ENCODE measurements at regions not wholly inside any gene's neighbourhood (a gene's known extent, or its start where the extent isn't known, plus 50 kb on each side); places are given as distances from the start of the nearest gene placed in this dataset.

DNA sequence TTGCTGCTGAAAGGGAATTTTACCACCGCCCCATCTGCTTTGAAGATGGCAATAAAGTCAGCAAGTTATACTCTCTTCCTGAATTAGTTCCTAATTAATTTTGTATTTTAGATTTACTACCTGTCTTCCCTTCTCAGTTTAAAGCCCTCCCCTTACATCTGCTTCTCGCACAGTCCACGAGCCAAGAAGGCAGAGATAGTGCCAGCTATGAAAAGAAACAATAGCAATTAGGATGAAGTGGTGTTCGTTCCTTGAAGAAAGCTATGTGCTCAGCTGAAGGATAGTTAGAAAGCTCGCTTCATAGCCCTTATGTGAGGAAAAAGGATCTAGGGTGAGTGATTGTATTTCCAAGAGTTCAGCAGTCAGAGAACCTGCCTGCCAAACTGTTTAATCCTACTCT lies 1678.8 kb upstream of the TENM3 start:
- H3K4me1 ChIP-seq (replicated peaks in 1 of 2) = peaks cover 13% of the 10 kb centered on the region in 2 donors
- no peak overlapping the region for H3K4me3 ChIP-seq
- 0 to 78% (median 52%) methylated on average over 2 to 5 of the region's 5 CpGs; no CpG with 5 or more reads in 1 of the 10 experiments for WGBS, 10 experiments
- ATAC-seq (replicated peaks in 6 of 8) = peak in 4 of 8 experiments; percentile 10 to 62 (median 36)
- H3K27ac ChIP-seq = peak overlapping the region in 1 of 2 donors; percentile 39
- in situ Hi-C loops (cut with MboI; ENCODE audit: low pct_unique_long_range_greater_than_20kb in 2 of 9, low sequenced_read_pairs in 9 of 9, unreplicated experiment in 9 of 9) = no loop called here

DNA sequence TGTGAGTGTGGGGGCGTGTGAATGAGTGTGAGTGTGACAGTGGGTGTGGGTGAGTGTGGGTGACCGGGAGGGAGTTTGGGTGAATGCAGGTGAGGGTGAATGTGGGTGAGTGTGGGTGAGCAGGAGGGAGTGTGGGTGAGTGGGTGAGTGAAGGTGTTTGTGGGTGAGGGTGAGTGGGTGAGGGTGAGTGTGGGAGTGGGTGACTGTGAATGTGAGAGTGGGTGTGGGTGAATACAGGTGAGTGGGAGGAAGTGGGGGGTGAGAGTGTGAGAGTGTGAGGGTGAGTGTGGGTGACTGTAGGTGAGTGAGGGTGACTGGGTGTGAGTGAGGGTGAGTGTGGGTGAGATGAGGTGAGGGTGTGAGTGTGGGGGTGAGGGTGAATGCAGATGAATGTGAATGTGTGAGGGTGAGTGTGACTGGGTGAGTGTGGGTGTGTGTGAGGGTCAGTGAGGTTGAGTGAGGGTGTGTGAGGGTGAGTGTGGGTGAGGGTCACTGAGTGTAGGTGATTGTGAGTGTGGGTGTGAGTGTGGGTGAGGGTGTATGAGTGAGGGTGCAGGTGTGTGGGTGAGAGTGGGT lies 1677.3 kb upstream of the TENM3 start:
- H3K4me1 ChIP-seq (replicated peaks in 1 of 2) = peaks cover 13 to 21% of the 10 kb centered on the region in 2 donors
- WGBS, 10 experiments = 0 to 100% (median 100%) methylated on average over 1 of the region's 2 CpGs; no CpG with 5 or more reads in 7 of the 10 experiments
- no peak overlapping the region for H3K27ac ChIP-seq
- H3K4me3 ChIP-seq = no peak overlapping the region
- ATAC-seq (replicated peaks in 6 of 8) = no peak
- in situ Hi-C loops (cut with MboI; ENCODE audit: low pct_unique_long_range_greater_than_20kb in 2 of 9, low sequenced_read_pairs in 9 of 9, unreplicated experiment in 9 of 9) = no loop called here

DNA sequence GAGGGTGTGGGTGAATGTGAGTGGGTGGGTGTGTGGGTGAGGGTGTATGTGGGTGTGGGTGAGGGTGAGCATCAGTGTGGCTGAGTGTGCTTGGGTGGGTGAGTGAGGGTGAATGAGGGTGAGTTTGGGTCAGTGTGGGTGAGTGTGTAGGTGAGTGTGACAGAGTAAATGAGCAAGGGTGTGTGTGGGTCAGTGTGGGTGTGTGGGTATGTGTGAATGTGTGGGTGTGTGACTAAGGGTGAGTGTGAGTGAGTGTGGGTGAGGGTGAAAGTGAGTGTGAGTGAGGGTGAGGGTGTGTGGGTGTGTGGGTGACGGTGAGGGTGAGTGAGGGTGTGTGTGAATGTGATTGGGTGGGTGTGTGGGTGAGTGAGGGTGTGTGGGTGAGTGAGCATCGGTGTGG lies 1676.7 kb upstream of the TENM3 start:
- no peak for ATAC-seq (replicated peaks in 6 of 8)
- in situ Hi-C loops (cut with MboI; ENCODE audit: low pct_unique_long_range_greater_than_20kb in 2 of 9, low sequenced_read_pairs in 9 of 9, unreplicated experiment in 9 of 9) = no loop called here
- Histone ChIP-seq H3K4me3 (no peak overlapping the region), H3K4me1 (replicated peaks in 1 of 2) (peaks cover 16 to 21% of the 10 kb centered on the region in 2 donors), H3K27ac (no peak overlapping the region)
- 70 to 100% (median 100%) methylated on average over 1 to 2 of the region's 2 CpGs; no CpG with 5 or more reads in 6 of the 10 experiments for WGBS, 10 experiments

DNA sequence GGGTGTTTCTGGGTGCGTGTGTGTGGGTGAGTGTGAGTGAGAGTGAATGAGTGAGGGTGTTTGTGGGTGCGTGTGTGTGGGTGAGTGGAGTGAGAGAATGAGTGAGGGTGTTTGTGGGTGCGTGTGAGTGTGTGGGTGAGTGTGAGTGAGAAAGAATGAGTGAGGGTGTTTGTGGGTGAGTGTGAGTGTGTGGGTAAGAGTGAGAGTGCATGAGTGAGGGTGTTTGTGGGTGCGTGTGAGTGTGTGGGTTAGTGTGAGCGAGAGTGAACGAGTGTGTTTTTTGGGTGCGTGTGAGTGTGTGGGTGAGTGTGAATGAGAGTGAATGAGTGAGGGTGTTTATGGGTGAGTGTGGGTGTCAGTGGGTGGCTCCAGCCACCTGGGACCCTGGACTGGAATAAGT lies 1676.1 kb upstream of the TENM3 start:
- Histone ChIP-seq H3K4me3 (no peak overlapping the region), H3K4me1 (replicated peaks in 1 of 2) (peaks cover 17 to 21% of the 10 kb centered on the region in 2 donors), H3K27ac (no peak overlapping the region)
- 63 to 91% (median 79%) methylated on average over 1 to 7 of the region's 7 CpGs; no CpG with 5 or more reads in 3 of the 10 experiments for WGBS, 10 experiments
- no peak for ATAC-seq (replicated peaks in 6 of 8)
- in situ Hi-C loops (cut with MboI; ENCODE audit: low pct_unique_long_range_greater_than_20kb in 2 of 9, low sequenced_read_pairs in 9 of 9, unreplicated experiment in 9 of 9) = no loop called here

DNA sequence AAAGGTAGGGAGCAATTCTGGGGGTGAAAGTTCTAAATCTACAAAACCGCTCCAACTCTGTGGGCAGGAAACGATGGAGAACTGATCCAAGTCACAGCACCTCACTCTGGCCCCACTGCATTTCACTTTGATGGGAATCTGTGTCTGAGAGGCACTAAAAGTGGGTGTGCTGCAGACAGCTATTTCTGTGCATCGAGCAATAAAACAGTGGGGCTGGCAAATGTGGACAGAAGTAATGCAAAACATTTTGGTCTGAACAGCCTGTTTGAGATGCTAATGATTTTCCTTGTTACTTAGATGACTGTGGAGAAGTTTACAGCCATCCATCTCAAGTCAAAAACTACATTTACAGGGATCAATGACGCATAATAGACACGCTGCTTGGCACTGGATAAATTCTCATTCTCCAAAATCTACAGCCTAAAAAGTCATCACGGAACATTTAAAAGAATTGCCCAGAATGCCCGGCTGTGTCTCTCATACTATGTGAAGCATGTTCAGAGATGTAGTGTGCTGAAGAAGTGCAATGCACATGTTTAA lies 1671.6 kb upstream of the TENM3 start:
- ATAC-seq (replicated peaks in 6 of 8) = peak in 4 of 8 experiments; percentile 51 to 92 (median 59)

DNA sequence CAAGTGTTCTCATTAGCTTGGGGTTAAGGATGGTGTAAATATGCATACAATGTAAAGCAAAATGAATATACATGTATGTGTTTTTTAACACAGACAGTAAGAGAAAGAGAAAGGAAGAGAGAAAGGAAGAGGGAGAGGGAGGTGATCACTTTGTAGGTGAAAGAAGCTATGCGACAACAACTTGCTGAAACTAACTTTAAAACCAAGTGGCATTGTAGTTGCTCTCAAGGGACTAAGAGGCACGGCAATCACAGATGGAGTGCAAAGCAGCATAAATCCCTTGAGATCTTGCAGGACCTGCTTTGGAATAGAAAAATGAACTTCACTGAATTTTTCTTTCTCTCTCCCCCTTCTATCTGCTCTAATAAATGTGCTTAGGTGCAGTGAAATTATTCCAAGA lies 1665.0 kb upstream of the TENM3 start:
- WGBS, 10 experiments = 11 to 80% (median 56%) methylated on average over 1 to 2 of the region's 2 CpGs; no CpG with 5 or more reads in 1 of the 10 experiments
- Histone ChIP-seq H3K27ac (no peak overlapping the region), H3K4me1 (replicated peaks in 1 of 2) (peaks cover 6 to 29% of the 10 kb centered on the region in 2 donors), H3K4me3 (no peak overlapping the region)
- ATAC-seq (replicated peaks in 6 of 8) = no peak
- in situ Hi-C loops (cut with MboI; ENCODE audit: low pct_unique_long_range_greater_than_20kb in 2 of 9, low sequenced_read_pairs in 9 of 9, unreplicated experiment in 9 of 9) = no loop called here

More for the DNA sequence above, 1671.6 kb upstream of the TENM3 start:
- no peak overlapping the region for H3K27ac ChIP-seq
- in situ Hi-C loops (cut with MboI; ENCODE audit: low pct_unique_long_range_greater_than_20kb in 2 of 9, low sequenced_read_pairs in 9 of 9, unreplicated experiment in 9 of 9) = no loop called here
- H3K4me3 ChIP-seq = no peak overlapping the region
- peaks cover 4 to 8% of the 10 kb centered on the region in 2 donors for H3K4me1 ChIP-seq (replicated peaks in 1 of 2)
- WGBS, 10 experiments = 0 to 80% (median 30%) methylated on average over 1 to 7 of the region's 7 CpGs

DNA sequence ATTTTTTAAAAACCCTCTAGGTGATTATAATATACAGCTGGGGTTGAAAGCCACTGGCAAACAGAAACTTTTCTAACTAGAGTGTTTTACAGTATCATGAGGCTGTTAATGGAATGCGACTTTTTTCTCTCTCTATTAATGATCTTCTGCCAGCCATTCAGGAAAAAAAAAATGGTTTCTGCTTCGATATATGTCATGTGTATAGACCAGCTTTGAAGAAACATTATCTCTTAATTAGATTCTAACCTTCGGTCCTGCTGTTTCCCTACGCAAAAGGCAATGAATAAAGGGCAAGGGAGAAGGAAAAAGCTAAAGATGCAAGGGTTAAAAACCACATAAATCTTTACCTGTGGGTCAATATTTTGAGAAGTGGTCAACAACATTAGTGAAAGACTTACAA lies 1662.1 kb upstream of the TENM3 start:
- ATAC-seq (replicated peaks in 6 of 8) = peak in 5 of 8 experiments; percentile 23 to 71 (median 61)
- Histone ChIP-seq H3K4me1 (replicated peaks in 1 of 2) (peaks cover 6 to 29% of the 10 kb centered on the region in 2 donors), H3K4me3 (no peak overlapping the region), H3K27ac (no peak overlapping the region)
- 8 to 72% (median 35%) methylated on average over 1 to 4 of the region's 4 CpGs for WGBS, 10 experiments
- in situ Hi-C loops (cut with MboI; ENCODE audit: low pct_unique_long_range_greater_than_20kb in 2 of 9, low sequenced_read_pairs in 9 of 9, unreplicated experiment in 9 of 9) = no loop called here

DNA sequence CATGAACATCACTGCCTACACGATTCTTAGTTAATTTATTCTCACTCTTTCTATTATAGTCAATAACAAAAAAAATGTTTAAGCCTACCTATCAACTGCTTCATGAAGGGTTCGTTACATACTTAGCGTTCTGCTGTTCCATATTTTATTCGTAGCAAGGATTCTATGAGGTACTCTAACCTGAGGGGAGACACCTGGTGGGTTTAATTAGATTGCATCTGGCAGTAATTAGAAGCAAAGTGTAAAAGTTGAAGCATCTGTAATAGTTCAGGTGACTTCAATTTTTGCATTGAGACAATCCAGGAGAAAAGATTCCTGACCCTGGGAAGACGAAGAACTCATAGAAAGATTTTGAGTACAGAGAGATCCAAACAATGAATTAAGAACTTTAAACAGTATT lies 1655.8 kb upstream of the TENM3 start:
- 0 to 96% (median 82%) methylated on average over 1 to 5 of the region's 5 CpGs for WGBS, 10 experiments
- no peak for ATAC-seq (replicated peaks in 6 of 8)
- no peak overlapping the region for H3K4me3 ChIP-seq
- no peaks in the 10 kb centered on the region for H3K4me1 ChIP-seq (replicated peaks in 1 of 2)
- in situ Hi-C loops (cut with MboI; ENCODE audit: low pct_unique_long_range_greater_than_20kb in 2 of 9, low sequenced_read_pairs in 9 of 9, unreplicated experiment in 9 of 9) = no loop called here
- no peak overlapping the region for H3K27ac ChIP-seq

DNA sequence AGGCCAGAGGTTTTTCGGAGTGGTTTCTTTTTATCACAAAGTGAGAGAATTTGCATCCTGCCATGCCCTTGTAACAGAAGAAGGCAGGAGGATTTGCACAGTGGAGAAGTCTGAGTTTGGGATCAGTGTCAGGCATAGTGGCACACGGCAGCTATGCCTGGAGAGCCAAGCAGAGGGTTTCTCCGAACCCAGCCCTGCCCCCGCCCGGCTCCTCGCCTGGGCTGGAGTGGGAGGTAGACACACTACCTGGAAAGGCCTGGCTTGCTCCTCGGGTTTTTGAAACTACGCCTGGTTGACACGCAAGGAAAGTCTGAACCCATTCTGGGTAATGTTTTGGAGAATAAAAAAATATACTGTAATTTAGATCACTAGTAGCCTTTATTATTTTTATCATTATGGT lies 1653.6 kb upstream of the TENM3 start:
- Histone ChIP-seq H3K4me1 (replicated peaks in 1 of 2) (no peaks in the 10 kb centered on the region), H3K27ac (no peak overlapping the region), H3K4me3 (no peak overlapping the region)
- ATAC-seq (replicated peaks in 6 of 8) = no peak
- in situ Hi-C loops (cut with MboI; ENCODE audit: low pct_unique_long_range_greater_than_20kb in 2 of 9, low sequenced_read_pairs in 9 of 9, unreplicated experiment in 9 of 9) = no loop called here
- WGBS, 10 experiments = 33 to 97% (median 74%) methylated on average over 1 to 9 of the region's 9 CpGs; no CpG with 5 or more reads in 1 of the 10 experiments

DNA sequence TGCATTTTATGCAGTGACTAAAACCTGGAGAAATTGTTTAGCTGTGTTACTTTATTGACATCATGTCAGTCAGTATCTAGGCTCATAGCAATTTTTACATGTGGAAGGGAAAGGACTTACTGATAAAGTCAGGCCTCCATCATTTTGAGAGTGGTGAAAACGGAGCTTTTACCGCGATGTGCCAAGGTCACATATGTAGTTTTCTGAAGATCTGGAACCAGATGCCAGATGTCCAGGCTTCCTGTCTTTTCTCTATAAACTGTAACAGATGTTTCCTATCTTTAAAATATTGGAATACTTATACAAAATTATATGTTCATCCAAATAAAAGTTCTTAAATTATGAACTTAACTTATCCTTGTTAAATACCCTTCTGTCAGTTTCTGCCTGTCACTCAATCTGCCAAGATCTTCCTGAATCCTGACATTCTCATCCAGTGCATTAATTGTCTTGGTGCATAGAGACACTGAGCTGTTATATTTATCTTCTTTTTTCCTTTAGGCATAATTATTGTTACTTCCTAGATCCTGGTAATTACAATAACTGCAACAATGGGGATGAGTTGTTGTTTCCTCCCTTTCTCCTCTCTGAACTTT lies 1646.2 kb upstream of the TENM3 start:
- in situ Hi-C loops (cut with MboI; ENCODE audit: low pct_unique_long_range_greater_than_20kb in 2 of 9, low sequenced_read_pairs in 9 of 9, unreplicated experiment in 9 of 9) = no loop called here
- no peak overlapping the region for H3K4me3 ChIP-seq
- no peaks in the 10 kb centered on the region for H3K4me1 ChIP-seq (replicated peaks in 1 of 2)
- H3K27ac ChIP-seq = no peak overlapping the region
- 5 to 100% (median 47%) methylated on average over 3 of the region's 3 CpGs; no CpG with 5 or more reads in 4 of the 10 experiments for WGBS, 10 experiments
- no peak for ATAC-seq (replicated peaks in 6 of 8)

DNA sequence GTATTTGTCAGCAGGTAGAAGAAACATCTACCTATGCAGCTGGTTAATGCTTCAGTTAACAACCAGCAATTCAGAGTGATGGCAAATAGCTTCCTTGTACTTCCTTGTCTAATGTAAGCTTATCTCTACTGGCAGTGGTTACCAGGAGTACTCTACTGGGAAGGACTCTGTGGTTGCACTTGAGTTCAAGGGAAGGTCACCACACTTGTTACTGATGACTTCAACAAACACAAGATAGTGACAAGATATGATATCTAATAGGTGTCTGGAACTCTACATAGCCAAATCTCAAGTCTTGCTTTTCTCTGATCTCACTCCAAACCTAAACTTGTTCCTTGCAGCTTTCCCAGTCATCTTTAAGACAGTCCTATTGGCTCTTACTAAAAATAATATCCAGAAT lies 1644.9 kb upstream of the TENM3 start:
- in situ Hi-C loops (cut with MboI; ENCODE audit: low pct_unique_long_range_greater_than_20kb in 2 of 9, low sequenced_read_pairs in 9 of 9, unreplicated experiment in 9 of 9) = no loop called here
- no peak overlapping the region for H3K27ac ChIP-seq
- H3K4me3 ChIP-seq = no peak overlapping the region
- no peaks in the 10 kb centered on the region for H3K4me1 ChIP-seq (replicated peaks in 1 of 2)
- ATAC-seq (replicated peaks in 6 of 8) = no peak

DNA sequence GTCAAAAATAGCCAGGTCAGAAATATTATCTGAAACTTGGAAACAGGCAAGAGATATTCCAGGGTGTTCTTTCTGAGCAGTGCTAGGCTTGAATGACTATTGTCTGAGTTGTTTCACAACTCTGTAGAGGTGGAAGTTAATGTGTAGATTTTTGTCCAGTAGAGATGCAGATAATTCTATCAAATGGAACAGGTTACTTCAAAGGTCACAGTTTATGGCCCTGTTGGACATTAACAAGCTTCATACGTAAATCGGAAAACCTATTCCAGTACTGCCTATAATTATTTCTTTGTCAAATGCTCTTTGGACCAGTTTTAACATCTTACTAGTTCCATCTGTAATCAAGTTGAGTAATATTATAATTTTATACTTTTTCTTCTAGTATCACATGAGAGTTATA lies 1639.4 kb upstream of the TENM3 start:
- ATAC-seq (replicated peaks in 6 of 8) = no peak
- 15 to 100% (median 91%) methylated on average over 1 to 2 of the region's 2 CpGs; no CpG with 5 or more reads in 2 of the 10 experiments for WGBS, 10 experiments
- in situ Hi-C loops (cut with MboI; ENCODE audit: low pct_unique_long_range_greater_than_20kb in 2 of 9, low sequenced_read_pairs in 9 of 9, unreplicated experiment in 9 of 9) = loop anchor here in 1 of 9 experiments (25.0 kb wide), 1 partner anchor 166 kb away; no protein-coding TSS in a partner anchor
- Histone ChIP-seq H3K4me3 (no peak overlapping the region), H3K27ac (no peak overlapping the region), H3K4me1 (replicated peaks in 1 of 2) (peaks cover 0 to 4% of the 10 kb centered on the region in 2 donors)

DNA sequence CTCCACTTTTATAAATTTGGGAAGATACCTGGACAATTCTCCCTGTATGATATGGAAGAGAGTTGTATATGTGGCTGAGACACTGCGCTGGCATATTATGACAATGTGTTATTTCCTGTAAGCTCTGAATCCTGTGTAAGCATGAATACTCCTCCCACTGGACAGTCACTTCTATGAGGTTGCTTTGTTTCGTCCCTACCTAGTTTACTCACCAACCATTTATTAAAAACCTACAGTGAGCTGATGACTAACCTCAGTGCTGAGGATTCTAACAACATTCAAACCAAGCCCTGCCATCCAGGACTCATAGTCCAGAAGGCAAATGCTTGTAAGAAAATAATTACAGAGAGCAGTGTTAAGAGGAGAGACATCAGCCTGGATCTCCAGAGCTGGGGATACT lies 1632.9 kb upstream of the TENM3 start:
- in situ Hi-C loops (cut with MboI; ENCODE audit: low pct_unique_long_range_greater_than_20kb in 2 of 9, low sequenced_read_pairs in 9 of 9, unreplicated experiment in 9 of 9) = loop anchor here in 1 of 9 experiments (25.0 kb wide), 1 partner anchor 173 kb away; no protein-coding TSS in a partner anchor
- peak in 7 of 8 experiments; percentile 17 to 94 (median 60) for ATAC-seq (replicated peaks in 6 of 8)
- H3K27ac ChIP-seq = no peak overlapping the region
- H3K4me1 ChIP-seq (replicated peaks in 1 of 2) = peaks cover 0 to 4% of the 10 kb centered on the region in 2 donors
- 0 to 86% (median 66%) methylated on average over 1 to 2 of the region's 2 CpGs; no CpG with 5 or more reads in 4 of the 10 experiments for WGBS, 10 experiments
- H3K4me3 ChIP-seq = no peak overlapping the region
